Neural crest cell (in vitro differentiated cells): ENCODE measurements at regions not wholly inside any gene's neighbourhood (a gene's known extent, or its start where the extent isn't known, plus 50 kb on each side); places are given as distances from the start of the nearest gene placed in this dataset.

ENCODE experiments used
- DNase-seq: peaks from one replicate; pipeline ENCODE4 v3.0.0; 2021; ENCODE audit warnings: low read depth, mixed read lengths, low spot score
- H3K27ac Mint-ChIP-seq: one replicate; pipeline ENCODE4 v1.8.0; 2021; ENCODE audit warnings: mild to moderate bottlenecking, mixed read lengths; ENCODE audit not compliant: unreplicated experiment
- H3K27me3 Mint-ChIP-seq: 2 replicates; pipeline ENCODE4 v1.8.0; 2021; ENCODE audit warnings: low read depth, mild to moderate bottlenecking, mixed read lengths
- H3K36me3 Mint-ChIP-seq: 2 replicates; pipeline ENCODE4 v1.8.0; 2021; ENCODE audit warnings: low read depth, mild to moderate bottlenecking, mixed read lengths
- H3K4me1 Mint-ChIP-seq: 2 replicates; pipeline ENCODE4 v1.8.0; 2021; ENCODE audit warnings: mixed read lengths
- H3K4me3 Mint-ChIP-seq: one replicate; pipeline ENCODE4 v1.8.0; 2021; ENCODE audit warnings: mild to moderate bottlenecking, mixed read lengths
- H3K9me3 Mint-ChIP-seq: 2 replicates; pipeline ENCODE4 v1.8.0; 2021; ENCODE audit warnings: mixed read lengths
- TF ChIP-seq, protein P1 (sequence below): fragments of 200-600 bp; sonication (generic); conservative IDR thresholded peaks from 2 replicates; pipeline ENCODE4 v1.5.0; 2021; ENCODE audit warnings: antibody characterized with exemption, mild to moderate bottlenecking

DNA sequence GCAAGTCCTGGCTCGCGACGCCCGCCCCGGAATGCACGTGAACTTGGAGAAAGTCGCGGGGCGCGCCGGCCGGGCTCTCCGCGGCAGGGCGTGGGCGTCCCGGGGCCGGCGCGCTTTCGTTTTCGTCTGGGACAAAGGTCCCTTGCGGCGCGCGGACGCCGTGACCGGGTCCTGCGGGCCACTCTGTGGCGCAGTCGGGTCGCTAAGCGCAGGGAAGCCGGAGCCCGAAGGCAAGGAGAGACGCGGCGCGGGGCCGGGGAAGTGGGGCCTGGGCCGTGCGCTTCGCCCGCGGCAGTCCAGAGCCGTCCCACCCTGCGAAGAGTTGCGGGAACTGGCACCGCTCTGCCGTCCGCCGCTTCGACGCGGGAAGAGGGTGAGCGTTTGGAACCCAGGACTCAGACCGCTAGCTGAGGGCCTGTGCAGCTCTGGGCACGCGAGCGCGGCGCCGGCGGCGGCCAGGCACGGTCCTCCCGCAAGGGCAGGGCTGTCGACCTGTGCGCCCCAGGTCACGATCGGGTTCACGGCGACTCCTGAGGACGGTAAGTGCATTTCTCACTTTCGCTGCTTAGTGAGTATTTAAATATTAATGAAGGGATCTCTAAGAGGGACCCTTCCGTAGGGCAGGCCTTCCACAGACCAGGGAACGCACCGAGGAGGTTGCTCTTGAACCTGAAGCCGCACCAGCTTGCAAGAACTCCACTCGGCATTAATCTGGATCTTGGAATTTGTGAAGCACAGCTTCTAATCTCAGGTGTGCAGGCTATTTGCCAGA, 78.0 kb upstream of the PPARA start:
- DNase-seq, result no peak
- Mint-ChIP-seq H3K36me3 (no peaks in the 10 kb centered on the region), H3K27ac (no peak overlapping the region), H3K27me3 (peaks cover 82% of the 10 kb centered on the region), H3K4me1 (peaks cover 3% of the 10 kb centered on the region), H3K4me3 (no peak overlapping the region), H3K9me3 (no peaks in the 10 kb centered on the region)
- TF ChIP-seq, protein P1, sequence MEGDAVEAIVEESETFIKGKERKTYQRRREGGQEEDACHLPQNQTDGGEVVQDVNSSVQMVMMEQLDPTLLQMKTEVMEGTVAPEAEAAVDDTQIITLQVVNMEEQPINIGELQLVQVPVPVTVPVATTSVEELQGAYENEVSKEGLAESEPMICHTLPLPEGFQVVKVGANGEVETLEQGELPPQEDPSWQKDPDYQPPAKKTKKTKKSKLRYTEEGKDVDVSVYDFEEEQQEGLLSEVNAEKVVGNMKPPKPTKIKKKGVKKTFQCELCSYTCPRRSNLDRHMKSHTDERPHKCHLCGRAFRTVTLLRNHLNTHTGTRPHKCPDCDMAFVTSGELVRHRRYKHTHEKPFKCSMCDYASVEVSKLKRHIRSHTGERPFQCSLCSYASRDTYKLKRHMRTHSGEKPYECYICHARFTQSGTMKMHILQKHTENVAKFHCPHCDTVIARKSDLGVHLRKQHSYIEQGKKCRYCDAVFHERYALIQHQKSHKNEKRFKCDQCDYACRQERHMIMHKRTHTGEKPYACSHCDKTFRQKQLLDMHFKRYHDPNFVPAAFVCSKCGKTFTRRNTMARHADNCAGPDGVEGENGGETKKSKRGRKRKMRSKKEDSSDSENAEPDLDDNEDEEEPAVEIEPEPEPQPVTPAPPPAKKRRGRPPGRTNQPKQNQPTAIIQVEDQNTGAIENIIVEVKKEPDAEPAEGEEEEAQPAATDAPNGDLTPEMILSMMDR, result no peak

DNA sequence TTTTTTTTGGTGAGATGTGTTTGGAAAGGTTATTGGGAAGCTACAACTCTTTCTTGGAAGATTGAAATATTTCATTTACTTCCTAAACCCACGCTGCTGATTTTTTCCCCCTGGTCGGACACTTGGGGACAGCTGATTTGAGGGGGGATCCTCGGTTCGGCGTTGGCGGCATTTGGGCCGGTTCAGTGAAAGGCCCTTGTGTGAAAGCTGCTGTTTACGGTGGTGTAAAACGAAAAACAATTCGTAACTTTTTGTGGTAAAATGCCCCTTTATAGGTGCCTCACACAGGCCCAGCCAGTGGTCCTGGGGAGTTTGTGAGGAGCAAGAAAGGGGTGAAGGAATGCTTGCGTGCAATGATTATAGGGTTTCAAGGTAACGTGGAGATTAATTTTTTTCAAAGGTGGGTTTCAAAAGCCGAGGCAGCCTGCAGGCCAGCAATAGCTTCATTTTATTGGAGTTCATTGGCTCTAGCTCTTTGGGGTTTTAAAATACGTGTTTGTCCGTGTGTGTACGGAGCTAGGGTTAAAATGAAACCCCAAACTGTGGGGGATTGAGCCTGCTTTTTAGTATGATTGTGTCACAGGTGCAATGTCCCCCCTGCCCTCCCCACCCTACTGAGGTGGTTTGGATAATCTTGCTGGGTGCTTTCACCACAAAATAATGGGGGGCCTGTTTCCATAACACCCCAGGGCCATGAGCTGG, 77.2 kb upstream of the PPARA start:
- Mint-ChIP-seq H3K4me3 (peak overlapping the region; percentile 21), H3K27ac (no peak overlapping the region), H3K27me3 (peaks cover 79% of the 10 kb centered on the region), H3K36me3 (no peaks in the 10 kb centered on the region), H3K9me3 (no peaks in the 10 kb centered on the region), H3K4me1 (peaks cover 3% of the 10 kb centered on the region)
- TF ChIP-seq, protein P1, result no peak
- DNase-seq, result no peak

DNA sequence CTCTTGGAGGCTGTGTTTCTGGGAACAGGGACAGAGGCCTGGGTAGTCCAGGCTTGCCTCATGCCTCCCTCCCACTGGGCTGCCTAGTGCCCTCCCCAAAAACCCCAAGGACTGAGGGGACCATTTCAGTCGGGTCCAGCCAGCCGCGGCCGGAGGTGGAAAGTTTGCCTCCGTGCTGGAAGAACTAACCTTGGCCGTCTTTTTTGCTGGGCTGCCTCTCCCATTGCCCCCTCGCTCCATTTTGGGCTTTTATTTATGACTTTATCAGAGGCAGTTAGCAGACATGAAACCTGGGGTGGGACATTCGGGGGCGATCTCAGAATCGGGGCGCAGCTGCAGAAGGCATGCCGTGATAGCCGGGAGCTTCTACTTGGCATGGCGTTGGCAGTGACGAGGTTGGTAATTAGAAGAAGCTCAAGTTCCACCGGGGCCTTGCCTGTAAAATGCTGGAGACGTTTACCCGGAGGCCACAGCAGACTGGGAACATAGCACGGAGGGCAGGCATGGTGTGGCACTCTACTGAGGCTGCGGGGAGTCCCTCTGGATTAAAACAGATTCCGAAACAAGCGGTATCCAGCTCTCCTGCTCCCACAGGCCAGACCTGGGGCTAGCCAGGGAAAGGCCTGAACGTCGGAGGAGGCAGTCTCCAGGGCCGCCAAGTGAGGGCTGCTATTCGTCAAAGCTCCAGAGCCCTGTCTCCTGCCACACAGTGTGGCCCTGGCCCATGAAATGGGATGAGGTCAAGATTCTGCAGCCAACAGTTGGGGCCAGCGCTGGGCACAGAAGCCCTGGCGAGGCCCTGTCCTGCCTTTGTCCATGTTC, 76.4 kb upstream of the PPARA start:
- Mint-ChIP-seq H3K4me3 (no peak overlapping the region), H3K36me3 (no peaks in the 10 kb centered on the region), H3K9me3 (no peaks in the 10 kb centered on the region), H3K27me3 (peaks cover 72% of the 10 kb centered on the region), H3K4me1 (peaks cover 3% of the 10 kb centered on the region), H3K27ac (no peak overlapping the region)
- DNase-seq, result no peak
- TF ChIP-seq, protein P1, result no peak

DNA sequence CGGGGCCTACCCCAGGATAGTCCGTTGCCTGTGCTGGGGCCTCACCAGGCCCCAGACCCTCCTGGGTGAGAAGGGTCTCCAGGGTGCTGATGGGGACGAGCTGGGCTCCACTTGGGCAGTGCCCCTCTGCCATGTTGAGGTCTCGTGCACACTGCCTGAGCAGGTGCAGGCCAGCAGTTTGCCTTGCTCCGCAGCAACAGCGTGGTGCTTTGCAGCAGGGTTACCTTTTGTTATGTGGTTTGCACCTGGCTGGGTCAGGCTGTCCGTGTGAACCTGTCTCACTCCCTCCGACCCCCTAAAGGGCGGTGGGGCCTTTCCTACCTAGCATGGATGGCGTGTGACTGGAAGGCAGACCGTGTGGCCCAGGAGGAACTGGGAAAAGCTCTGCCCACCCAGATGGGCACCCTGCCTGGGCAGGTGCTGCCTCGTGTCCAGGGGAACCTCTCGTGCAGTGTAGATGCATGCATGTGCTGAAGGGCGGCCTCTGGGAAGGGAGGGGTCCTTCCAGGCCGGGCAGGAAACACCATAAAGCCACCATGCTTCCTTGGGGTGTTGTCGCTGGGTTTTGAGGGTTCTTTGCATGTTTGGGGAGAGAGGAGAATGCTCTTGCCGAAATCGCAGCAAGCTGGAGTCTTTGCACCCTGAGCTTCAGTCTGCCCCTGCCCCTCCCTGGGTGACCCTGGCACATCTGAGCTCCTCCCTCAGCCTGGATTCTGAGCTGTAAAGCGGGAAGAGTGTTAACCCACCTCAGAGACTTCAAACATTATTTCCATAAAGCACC, 75.4 kb upstream of the PPARA start:
- H3K9me3 Mint-ChIP-seq, result no peaks in the 10 kb centered on the region
- DNase-seq, result no peak
- TF ChIP-seq, protein P1, result no peak
- H3K27ac Mint-ChIP-seq, result no peak overlapping the region
- peaks cover 3% of the 10 kb centered on the region for H3K4me1 Mint-ChIP-seq
- H3K36me3 Mint-ChIP-seq, result no peaks in the 10 kb centered on the region
- peaks cover 61% of the 10 kb centered on the region for H3K27me3 Mint-ChIP-seq
- no peak overlapping the region for H3K4me3 Mint-ChIP-seq
